HG03064 (cell line): ENCODE measurements at regions not wholly inside any gene's neighbourhood (a gene's known extent, or its start where the extent isn't known, plus 50 kb on each side); places are given as distances from the start of the nearest gene placed in this dataset.
A peak's percentile ranks its signal among the peaks of the same experiment; 100 is the strongest.
"Not testable (repeated sequence)": the region's sequence is repeated elsewhere in the genome, so short reads cannot be mapped to it uniquely, and the experiment has no call there.

Experiments
- ATAC-seq: cut with Tn5 transposase; IDR thresholded peaks from one replicate; pipeline ENCODE4 v1.9.1; 2021; ENCODE audit warnings: low read depth; ENCODE audit not compliant: unreplicated experiment

DNA sequence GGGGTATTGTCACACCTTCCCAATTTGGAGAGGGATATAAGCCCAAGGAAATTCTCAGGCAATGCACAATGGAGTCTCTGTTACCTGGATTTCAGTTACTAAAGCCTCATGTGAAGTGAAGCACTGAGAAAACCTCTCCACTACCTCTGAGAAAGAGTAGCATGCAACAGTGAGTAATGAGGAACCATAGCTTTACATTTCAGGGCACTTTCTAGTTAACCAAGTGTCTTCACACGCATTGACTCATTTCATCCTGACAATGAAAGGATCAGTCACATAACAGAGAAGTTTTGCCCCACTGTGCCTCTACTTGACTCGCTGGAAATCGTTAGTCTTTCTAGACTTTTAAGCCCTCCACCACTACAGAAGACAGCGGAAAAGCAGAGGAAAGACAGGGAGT, 86.2 kb upstream of the ARID1B start:
- ATAC-seq: peak; percentile 51

DNA sequence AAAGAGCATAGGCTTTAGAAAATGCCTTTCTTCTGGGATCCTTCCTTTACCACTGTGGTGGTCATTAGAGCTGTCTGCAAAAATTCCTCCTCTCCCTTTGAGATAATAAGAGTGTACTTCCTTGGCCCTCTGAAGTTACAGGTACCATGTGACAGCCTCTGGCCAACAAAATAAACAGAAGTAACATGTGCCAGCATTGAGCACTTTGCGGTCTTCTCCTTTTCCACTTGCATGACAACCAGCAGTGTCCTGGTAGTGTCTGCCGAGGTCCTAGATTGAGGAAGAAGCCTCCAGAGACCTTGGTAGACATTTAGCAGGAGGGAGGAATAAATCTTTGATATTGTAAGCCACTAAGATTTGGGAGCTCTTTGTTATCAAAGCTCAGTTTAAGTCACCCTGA, 87.5 kb upstream of the ARID1B start:
- ATAC-seq: no peak

DNA sequence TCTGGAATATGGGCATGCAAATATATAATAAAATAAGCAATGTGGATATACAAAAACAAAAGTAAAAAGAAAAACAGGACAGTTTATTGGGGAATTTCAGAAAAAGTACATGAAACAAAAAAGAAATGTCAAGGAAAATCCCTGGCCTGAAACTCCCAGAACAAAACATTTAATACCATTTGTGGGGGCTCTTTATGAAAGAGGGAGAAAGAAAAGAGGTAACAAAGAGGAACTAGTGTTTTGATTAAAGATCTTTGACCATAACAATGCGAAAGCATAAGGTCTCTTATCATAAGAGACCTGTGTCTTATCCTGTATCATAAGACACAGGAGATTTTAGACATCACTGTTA, 88.6 kb upstream of the ARID1B start:
- ATAC-seq: no peak

DNA sequence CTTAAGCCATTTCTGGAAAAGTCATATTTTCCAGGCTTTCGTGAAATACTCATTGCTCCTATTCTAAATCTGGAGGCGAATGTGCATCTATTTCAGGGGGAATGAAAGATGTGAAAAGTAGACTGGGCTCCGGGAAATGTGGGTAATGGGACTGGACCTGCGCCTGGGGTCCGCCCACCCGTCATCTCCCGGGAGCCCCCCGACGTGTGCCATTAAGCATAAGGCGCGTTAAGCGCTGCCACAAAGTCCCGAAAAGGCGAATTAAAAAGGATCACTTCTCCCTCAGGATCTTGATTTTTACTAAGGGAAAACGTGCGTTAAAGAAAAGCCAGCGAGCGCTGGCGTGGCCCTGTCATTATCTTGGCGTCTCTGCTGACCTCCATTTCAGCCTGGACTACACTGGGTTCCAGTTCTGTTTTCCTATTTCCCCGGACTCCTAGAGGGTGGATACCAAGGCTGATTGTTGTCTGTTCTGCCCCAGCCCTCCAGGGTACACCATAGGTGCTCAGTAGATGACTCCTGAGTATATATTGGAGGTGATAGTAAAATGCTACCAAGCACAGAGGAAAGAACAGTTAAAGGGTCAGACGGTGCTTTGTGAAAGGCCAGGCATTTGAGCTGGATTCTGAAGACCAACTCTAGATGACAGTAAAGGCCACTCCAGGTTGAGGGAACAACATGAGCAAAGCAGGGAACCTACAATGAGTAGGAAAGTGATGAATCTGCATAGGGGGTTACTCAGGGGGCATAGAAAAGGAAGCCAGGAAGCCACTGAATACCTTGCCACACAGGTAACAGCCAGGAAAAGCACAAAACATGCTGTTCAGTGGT, 89.2 kb upstream of the ARID1B start:
- ATAC-seq: no peak

GRCh38 chr6:156686995-156687788, 90.0 kb upstream of the ARID1B start:
- ATAC-seq: peak; percentile 53

DNA sequence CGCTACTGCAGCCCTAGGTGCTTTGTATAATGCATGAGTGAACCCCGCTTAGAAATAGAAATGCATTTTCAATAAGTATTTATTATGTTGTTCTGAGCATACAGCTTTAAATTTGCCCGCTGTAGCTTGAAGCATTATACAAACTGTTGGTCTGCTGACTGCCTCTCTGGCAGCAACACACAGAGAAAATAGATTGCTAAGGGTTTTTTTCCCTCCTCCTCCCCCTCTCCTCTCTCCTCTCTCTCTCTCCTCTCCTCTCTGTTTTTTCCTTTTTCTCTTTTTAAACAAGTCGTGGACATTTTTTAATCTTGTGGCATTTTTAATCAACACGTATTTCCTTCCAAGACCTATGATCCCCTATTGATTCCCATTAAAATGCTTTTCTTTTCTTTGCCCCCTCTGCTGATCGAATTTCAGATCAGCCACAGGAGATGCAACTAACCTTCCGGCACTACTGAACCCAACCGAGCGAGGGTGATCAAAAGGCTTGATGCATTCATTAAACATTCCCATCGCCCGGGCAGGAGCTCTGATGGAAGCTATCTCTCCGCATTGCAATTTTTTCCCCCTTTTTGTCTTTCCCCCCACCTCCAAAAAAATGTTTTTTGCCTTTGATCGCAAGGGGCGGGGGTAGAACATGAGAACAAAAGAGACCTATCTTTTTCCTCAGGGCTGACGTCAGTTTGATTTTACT, 90.7 kb upstream of the ARID1B start:
- ATAC-seq: no peak

GRCh38 chr6:156685823-156686222, 91.4 kb upstream of the ARID1B start:
- no peak for ATAC-seq

DNA sequence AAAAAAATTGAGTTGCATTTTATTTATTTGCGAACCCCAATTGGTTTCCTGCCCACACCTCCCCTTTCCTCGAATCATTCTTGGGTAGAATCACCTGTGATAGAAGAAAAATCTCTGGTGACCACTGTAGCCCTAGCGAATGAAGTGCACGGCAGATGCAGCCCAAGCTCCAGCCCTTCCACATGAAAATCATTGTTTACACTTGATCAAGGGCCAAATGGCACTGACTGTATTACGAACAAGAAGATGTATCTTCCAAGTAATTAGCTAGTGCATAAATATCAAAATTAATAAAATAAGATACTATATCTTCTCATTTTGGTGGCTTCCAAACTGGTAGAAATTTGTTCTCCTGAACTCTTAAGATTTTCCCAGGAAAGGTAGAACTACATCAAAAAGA, 93.4 kb upstream of the ARID1B start:
- no peak for ATAC-seq

GRCh38 chr6:156676721-156677120, 100.5 kb upstream of the ARID1B start:
- ATAC-seq: no peak

- ATAC-seq: no peak
Measured at GRCh38 chr6:156674197-156674596, 103.0 kb upstream of the ARID1B start.

- not testable (repeated sequence) for ATAC-seq
Measured at GRCh38 chr6:156670097-156670496, 107.1 kb upstream of the ARID1B start.

DNA sequence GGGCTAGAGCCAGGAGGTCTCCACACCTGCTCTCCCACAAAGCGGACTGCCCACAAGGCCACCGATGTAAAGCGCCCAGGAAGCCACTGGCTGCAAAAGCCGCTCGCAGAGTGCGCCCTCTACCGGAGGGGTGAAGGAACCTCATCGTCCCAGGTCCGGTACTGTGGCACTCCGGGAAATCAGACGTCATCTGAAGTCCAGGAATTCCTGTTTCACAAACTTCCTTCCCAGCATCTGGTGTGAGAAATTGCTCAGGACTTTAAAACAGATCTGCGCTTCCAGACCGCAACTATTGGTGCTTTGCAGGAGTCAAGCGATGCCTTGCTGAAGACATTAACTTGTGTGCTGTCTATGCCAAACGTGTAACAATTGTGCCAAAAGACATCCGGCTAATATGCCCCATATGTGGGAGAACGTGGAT, 115.1 kb upstream of the ARID1B start:
- no peak for ATAC-seq

DNA sequence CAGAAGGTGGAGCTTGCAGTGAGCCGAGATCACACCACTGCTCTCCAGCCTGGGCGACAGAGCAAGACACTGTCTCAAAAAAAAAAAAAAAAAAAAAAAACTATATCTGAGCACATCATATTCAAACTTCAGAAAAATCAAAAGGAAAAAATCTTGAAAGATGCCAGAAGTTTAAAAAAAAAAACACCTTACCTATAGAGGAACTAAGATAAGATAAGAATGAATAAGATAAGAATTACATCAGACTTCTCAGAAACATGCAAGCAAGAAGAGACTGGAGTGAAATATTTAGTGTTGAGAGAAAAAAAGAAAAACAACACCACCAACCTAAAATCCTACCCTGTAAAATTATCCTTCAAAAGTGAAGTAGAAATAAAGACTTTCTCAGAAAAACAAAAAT, 116.8 kb upstream of the ARID1B start:
- no peak for ATAC-seq

DNA sequence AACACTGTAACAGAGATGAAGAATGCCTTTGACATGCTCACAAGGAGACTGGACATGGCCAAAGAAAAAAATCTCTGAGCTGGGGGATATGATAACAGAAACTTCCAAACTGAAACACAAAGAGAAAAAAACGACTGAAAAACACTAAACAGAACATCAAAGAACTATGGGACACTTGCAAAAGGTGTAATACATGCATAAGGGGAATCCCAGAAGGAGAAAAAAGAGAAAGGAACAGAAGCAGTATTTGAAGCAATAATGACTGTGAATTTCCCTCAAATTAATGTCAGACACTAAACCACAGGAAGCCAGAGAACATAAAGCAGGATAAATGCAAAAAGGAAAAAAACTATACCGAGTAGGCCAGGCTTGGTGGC, 117.4 kb upstream of the ARID1B start:
- ATAC-seq: no peak

GRCh38 chr6:156658966-156659821, 118.0 kb upstream of the ARID1B start:
- no peak for ATAC-seq

DNA sequence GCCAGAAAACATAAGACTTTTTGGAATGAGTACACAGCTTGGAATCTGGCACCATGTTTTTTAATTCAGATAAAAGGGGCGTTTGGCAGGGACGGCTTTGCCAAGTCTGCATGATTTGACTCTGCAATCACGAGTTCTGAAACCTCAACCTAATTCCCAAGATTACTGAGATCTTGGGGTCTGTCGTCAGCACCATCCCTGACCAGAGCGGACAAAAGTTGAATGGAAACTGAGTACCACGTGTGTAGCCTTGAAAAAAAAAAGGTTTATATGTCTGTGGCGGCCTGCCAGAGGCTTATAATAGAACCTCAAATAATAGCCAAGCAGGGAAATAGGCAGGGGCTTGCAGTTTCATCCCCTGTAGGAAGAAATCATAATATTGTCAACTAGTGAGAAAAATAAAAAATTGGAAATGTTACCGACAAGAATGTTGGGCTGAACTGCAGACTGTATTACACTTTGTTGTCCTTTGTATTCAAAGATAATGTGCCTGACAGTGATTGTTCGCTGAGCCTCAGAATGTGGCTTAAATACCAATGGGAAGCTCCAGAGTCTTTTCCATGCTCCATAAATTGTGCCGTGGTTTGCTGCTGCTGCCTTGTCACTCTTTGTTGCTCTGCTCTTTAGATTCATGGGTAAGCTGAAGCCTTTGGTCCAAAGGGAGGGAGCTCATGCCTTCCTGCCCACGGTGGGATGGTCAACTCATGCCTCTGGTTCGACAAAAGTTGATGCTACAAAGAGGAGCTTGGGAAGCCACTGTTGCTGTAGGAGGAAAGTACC, 118.8 kb upstream of the ARID1B start:
- ATAC-seq: no peak

DNA sequence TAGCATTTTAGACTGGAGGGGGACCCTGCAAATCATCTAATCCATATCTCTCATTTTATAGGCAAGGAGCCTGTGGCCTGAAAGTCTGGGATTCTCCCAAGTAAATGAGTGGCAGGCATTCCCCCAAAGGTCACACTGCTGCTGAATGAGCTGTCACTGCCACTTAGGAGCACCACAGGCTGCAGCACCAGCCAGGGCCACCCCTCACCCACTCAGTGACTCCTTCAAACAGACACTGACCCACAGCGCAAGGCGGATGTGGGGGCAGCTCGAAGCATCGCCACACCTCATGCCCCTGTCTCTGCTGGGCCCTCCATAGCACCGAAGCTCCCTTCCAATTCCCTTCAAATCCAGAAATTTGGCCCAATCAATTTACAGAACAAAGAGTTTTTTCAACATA, 119.9 kb upstream of the ARID1B start:
- ATAC-seq: no peak

DNA sequence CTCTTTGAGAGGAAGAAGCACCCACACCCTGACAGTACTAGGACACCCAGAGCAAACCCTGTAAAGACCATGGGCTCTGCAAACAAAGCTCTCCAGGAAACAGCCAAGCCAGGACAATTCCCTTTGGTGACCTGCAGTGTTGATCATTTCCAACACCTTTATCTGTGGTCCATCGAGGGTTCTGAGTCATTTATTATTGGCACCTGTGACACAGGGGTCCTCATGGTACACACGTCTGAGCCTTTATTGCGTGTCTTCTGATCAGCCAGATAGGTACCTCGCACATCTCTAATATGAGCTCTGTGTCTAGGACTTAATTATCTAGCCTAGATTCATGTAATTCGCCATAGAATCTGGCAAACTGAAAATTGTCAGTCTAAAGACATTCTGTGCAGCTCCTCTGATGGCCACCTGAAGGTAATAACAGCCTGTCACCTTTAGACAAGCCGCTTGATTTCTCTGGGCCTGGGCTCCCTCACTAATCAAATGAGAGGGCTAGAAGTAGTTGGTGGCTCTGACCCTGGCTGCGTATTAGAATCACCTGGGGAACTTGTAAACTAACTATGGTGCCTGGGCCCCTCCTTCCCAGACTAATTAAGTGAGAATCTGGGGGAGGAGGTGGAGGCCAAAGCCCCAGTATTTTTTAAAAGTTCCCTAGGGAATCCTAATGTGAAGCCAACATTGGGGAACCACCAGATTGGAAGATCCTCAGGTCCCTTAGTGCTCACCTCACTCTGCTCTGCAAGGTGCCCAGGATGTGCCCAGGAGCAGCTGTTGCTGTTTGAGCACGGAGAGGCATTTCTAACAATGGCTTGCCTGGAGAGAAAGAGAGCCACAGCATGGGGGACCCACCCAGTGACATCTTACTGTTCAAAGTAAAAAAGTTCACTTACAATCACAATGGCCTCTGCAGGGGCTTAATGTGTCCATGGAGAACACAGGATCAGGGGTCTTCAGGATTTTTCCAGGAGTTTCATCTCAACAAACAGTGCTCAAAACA, 122.0 kb upstream of the ARID1B start:
- ATAC-seq: no peak
